ENCODE measurements at regions not wholly inside any gene's neighbourhood (a gene's known extent, or its start where the extent isn't known, plus 50 kb on each side); places are given as distances from the start of the nearest gene placed in this dataset.
A peak's percentile ranks its signal among the peaks of the same experiment; 100 is the strongest.
"Not testable (repeated sequence)": the region's sequence is repeated elsewhere in the genome, so short reads cannot be mapped to it uniquely, and the experiment has no call there.

DNA sequence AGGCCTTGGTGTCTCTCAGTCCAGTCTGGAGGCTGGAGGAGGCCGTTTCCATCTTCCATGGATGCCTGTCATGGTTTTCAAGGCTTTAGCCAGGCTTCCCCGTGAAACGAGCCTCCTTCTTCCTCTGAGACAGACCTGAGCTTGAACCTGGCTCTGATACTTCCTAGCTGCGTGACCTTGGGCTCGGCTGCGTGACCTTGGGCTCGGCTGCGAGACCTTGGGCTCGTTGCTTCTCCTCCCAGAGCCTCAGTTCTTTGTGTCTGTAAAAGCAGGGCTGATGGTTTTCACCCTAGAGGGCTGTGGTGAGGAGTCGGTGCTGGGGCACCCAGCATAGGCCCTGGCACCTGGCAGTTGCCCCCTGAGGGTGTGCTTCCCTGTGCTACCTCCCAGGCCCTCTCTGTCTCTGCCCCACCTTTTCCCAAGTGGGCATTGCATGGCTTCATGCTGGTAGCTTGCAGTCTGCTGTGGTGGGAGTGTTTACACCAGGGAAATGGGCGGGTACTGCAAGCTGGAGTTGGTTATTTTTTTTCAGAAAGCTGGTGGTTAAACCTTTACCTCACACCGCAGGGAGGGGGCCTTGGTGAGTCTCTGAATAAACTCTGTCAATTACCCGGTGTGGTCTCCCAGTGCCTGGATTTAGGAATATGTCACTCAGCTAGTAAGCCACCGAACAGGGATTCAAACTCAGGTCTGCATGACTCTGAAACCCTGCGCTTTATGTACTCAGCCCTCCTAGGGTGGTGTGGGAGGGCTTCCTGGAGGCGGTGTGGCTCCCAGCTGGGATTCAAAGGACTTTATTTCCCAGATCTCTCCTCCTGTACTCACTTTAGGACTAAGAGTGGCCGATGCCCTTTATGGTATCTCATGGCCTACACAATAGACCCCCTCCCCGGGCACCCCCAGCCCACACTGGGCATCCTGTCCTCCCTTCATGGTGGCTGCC is 129.0 kb upstream of the CIBAR2 start:
- no peak for DNase-seq

DNA sequence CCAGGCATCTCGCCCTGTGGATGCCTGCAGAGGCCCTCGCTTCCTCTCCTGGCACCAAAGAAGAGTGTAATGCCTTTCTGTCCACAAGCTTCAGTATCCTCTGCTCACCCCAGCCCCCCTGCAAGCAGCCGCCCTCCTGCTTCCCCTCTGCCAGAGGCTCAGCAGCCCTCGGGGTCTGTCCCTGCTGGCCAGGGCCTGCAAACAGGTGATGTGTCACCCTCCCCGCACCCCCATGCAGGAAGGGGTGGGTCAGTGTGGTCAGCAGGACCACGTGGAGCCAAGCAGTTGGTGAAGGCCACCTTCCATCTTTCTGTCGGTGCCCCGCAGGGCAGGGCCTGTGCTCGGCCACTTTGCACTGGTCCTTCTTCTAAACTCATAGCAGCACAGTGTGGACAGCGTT is 129.9 kb upstream of the CIBAR2 start:
- DNase-seq, result no peak

DNA sequence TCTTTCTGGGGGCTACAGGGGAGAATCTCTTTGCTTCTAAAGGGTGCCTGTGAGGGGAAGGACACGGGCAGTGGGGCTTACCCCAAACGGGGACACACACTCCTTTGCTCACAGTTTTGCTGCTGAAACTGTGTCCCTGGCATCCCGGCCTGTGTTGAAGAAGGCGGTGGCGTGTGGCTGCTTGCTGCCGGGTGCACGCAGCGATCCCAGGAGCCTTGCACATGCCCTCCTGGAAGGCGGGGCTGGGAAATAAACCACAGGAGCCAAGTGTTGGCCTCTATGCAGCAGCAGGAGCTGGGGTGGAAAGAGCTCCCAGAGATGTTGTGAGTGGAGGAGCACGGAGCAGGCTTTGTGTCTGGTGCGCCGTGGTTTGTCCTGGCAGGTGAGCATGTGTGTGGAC is 131.0 kb upstream of the CIBAR2 start:
- no peak for DNase-seq

DNA sequence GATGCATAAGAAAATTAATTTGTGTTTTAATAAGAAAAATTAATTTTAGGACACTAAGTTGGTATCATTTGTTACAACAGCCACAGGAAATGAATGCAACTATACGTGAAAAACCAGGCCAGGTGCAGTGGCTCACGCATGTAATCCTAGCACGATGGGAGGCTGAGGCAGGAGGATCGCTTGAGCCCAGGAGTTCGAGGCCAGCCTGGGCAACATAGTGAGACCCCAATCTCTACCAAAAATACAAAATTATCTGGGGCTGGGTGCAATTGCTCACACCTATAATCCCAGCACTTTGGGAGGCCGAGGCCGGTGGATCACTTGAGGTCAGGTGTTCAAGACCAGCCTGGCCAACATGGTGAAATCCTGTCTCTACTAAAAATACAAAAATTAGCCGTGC is 132.2 kb upstream of the CIBAR2 start:
- DNase-seq, result not testable (repeated sequence)

DNA sequence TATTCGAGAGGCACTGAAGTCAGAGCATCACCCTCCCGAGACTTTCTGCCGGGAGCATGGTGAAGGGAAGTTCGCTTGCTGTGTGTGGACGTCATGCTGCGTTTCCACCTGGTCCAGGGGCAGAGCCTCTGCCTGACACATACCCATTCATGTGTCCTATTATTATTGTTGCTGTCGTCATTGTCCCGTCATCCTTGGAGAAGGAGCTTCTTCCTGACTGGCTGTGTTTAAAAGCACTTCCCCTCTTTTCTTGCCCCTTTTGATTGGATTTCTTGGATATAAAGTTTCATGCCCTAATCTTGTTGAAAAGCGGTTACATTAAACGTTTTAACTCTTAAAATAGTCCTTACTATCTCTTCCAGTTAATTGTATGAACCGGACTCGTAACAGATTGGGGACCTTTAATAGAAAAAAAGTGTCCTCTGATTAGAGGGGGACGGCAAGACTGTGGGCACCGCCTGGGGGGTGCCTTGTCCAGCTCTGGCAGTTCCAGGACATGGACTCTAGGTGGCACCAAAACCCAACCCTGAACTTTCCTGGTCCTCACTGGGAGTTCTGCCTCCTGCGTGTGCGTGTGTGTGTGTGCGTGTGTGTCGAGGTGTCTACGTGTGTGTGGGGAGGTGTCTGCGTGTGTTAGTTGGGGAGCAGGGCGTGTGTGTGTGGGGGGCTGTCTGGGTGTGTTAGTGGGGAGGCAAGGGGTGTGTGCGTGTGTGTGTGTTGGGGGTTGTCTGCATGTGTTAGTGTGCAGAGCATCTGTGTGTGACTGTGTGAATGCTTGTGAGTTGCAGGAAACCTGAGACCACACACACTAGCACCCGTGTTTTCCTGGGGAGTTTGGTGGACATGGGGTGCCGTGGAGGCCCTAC is 133.3 kb upstream of the CIBAR2 start:
- no peak for DNase-seq

DNA sequence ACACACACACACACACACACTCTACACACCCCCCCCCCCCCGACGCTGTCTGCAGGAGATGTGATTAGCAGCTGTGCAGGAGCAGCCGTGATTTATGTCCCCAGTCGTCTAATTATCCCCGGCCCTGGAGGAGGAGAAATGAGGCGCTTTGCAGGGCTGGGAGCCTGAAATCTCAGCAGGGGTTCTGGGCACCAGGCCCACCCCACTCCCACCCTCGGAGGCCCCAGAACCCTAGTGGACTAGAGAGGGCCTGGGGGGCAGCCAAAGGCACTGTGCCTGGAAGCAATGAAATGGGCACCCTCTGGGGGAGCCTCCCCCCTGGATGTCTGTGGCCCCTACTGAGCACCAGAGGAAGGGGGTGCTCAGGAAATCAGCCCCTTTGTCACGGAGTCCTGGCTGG is 134.2 kb upstream of the CIBAR2 start:
- DNase-seq, result no peak

DNA sequence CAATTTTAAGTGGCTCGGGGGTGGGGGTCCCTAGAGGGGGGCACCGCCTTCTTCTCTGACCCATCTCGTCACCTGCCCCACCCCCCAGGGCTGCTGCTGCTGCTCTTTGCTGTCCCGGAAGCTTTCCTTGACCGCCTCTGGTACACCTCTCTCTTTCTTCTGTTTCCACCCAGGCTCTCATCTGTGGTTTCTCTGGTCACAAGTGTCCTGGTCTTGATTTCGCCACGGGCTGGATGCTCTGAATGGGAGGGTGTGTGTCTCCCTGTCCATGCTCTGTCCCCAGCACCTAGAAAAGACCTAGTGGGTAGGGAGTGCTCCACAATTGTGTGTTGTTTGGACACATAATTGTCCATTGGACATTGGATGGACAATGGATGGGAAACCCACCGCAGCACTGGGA is 134.7 kb upstream of the CIBAR2 start:
- DNase-seq, result no peak

DNA sequence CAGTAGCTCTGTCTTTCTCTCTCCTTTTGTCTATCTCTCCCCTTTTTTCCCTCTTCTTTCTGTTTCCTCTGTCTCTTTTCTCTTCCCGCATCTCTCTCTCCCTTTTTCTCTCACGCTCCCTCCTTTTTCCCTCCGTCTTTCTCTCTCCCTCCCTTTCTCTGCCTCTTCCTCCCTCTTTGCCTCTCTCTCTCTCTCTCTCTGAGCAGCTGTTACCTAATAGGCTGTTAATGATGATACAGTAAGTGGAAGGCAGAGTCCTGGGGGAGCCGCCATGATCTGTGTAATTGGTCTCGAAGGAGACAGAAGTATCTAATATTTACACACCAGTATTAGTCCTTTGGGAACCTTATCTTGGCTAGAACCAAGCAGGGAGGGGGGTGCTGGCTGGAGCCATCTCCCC is 136.1 kb upstream of the CIBAR2 start:
- DNase-seq, result no peak

DNA sequence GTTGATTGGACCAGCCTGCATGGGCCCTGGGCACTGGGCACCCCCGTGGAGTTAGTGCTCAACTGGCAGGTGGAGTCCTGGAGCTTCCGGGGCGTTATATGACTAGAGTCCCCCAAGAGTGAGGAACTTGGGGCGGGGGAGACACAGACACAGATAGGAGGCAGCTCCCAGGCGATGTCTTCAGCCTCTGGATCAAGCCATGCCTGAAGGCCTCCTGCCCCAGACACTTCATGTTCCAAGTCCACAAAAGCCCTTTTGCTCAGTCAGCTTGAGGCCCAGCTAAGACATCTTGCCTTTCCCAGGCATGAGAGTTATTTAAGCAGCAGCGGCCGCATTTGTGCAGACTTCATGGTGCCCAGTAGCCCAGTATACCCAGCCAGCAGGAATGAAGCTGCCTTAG is 136.6 kb upstream of the CIBAR2 start:
- DNase-seq, result no peak

DNA sequence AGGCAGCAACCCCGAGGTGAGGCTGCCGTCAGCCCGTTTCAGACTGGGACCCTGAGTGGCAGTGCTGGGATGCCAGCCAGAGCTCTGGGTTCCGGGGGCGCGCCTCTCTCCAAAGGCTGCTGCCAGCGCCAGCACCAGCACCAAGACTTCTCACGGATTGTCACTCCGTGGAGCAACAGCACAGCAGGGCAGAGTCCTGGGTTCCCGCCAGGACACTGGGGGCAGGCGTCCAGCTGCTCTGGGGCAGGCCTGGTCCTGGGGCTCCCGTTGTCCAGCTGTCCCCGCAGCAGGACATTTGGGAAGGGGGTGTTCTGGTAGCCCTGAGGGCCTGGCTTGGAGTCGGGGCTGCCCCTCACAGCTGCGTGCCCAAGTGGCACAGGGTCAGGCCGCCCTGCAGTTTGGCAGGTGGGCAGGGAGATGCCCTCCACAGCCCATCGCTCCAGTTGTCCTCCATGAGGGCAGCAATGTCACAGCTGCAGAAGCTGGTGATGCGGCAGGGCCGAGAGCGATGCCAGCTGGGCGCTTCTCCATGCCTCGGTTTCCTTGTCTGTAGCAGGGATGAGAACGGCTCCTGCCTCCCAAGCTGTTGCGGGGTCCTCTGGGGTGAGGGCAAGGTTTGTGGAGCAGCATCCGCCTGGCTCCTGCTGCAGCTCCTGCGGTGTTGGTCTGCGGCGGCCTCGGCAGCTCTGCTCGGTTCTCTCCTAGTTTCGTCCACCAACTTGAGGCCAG is 137.3 kb upstream of the CIBAR2 start:
- no peak for DNase-seq

DNA sequence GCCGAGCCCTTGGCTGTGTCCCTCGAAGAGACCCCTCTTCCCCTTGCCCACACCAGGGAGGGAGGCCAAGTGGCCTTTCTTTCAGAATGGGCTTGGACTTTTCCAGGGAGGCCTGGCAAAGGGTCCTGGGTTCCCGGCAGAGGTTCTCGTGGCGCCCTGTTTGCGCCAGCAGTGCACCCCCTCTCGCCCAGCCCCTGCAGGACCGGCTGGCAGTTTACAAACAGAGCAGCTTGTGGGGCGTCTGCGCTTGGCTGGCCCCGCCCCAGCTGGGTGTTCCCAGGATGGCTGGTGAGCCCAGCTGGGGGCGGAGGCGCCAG is 137.8 kb upstream of the CIBAR2 start:
- DNase-seq, result no peak

DNA sequence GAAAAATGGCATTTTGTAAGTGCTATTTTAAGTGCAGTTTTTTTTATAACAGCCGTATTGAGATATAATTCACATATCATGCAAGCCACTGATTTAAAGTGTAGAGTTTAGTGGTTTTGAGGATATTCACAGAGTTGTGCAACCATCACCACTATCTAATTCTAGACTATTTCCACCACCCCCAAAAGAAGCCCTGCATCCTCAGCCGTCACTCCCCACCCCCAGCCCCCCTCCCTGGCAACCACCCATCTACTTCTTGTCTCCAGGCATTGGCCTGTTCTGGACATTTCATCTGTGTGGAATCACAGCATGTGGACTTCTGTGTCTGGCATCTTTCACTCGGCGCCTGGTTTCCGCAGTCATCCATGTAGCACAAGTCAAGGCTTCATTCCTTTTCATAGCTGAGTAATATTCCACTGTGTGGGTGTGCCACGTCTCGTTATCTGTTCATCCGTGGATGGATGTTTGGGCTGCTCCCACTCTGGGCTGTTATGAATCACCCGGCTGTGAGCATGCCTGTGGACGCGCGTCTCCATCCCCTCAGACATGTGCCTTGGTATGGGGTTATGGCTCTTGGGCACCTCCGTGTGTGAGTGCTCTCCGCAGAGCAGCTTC is 138.4 kb upstream of the CIBAR2 start:
- DNase-seq, result no peak

DNA sequence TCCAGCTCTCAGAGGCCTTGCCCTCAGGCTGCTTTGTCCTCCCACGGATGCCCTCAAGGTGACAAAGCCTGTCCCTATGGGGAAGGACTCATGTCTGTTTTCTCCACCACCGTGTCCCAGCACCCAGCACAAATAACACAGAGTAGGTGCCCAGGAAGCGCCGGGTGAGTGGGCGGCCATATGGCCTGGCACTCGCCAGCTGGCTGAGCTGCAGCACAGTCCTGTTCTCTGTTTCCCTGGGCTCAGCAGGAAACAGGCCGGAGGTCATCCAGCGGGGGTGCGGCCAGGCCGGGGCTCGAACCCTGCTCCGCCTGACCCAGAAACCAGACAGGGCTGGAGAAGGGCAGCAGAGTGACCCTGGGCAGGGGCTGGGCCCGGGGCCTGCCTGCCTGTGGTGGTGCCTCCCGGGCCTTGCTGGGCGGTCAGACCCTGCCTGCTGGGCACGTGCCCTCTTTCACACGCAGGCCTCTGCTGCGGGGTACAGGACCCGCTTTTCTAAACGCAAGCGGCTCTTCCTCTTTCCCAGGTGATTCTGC is 139.0 kb upstream of the CIBAR2 start:
- DNase-seq, result no peak

DNA sequence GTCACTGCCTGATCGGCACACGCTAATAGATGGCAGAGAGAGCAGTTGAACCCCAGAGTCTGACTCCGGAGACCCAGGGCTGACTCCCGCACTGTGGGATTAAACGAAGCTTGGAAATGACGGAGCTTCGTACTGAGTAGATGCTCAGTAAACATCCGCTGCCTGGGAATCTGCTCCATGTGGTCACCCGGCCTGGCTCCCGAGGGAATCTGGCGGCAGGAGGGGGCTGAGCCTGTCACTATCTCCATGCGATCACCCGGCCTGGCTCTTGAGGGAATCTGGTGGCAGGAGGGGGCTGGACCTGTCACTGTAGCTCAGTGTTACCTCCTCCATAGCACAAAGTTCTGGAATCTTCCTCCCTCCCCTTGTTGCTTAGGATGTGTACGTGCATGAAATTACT is 139.7 kb upstream of the CIBAR2 start:
- DNase-seq, result no peak

DNA sequence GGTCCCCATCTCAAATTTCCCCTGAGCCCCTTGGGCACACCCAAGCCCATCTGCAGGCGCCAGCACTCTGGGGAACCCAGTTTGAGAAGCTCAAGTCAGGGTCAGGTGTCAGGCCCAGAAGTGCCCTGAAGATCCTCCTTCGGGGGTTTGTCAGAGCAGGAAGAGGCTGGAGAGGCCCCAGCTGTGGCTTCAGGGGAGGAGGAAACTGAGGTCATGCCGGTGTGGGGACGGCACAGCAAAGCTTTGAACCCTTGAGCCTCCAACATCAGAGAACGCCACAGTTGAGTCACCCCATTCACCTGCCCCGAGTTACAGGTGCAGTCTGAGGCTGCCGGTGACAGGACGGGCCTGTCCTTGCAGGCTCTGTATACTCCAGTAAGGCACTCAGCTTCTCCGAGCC is 140.2 kb upstream of the CIBAR2 start:
- no peak for DNase-seq

DNA sequence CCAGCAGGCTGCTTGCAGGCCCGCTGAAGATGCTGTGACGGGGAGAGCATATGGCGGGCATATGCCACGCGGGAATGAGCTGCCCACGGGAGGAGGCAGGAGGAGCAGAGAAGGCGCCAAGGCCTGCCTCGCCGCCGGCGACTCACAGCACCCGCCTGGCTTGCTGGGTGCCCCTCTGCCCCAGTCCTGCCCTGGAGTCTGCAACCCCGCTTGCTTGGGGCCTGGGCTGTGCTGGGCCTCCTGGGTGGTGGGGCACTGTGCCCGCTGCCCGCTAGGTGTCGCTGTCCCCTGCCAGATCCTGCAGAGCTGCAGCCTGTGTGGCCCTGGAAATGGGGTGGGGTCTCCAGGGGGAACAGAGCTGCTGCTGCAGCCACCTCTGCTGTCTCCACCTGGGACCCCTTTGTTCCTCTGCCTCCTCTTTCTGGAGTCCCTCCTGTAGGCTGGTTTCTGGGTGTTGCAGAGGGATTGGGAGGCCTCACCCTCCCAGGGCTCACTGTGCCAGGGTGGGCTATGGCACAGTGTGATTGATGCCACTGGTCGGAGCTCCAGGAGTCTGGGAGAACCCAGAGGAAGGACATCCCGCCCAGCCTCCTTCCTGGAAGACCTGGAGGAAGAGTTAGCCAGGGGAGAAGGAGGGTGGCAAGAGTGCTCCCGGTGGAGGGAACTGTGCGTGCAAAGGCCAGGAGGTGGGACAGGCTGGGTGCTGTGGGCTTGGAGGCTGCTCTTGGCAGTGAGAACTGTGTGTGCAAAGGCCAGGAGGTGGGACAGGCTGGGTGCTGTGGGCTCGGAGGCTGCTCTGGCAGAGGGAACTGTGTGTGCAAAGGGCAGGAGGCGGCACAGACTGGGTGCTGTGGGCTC is 141.0 kb upstream of the CIBAR2 start:
- peak; percentile 32 for DNase-seq

DNA sequence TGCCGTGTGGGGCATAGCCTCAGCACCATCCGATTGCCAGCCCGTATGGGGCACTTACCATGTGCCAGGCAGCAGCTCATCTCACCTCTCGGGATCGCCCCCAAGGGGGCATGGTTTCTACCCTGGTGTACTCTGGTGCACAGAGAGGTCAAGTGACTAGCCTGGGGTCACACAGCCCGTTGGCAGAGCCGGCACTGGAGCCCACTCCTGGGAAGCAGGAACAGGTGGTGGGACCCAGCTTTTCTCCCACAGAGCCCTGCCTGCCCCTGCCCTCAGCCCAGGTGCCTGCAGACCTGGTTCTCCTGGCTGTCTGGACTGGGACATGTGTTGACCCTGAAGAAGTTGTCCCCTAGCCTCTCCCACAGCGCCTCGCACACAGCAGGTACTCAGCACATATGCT is 141.8 kb upstream of the CIBAR2 start:
- DNase-seq, result no peak

DNA sequence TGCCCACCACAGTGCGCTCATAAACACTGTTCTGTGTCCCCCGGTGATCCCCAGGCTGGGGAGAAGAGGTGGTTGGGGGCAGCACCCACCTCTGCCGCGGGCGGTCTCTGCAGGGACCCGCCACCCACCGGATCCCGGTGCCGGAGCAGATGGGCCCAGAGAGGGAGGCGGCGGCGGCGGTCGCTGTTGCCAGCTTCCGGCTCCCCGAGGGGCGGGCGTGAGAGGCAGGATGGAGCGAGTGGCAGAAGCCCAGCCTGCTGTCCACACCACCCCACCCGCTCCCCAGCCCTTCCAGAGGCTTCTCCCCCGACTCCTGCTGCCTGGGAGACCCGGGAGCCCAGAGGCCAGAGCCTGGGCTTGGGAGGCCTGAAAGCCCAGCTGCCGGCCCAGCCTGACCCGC is 142.6 kb upstream of the CIBAR2 start:
- DNase-seq, result no peak

DNA sequence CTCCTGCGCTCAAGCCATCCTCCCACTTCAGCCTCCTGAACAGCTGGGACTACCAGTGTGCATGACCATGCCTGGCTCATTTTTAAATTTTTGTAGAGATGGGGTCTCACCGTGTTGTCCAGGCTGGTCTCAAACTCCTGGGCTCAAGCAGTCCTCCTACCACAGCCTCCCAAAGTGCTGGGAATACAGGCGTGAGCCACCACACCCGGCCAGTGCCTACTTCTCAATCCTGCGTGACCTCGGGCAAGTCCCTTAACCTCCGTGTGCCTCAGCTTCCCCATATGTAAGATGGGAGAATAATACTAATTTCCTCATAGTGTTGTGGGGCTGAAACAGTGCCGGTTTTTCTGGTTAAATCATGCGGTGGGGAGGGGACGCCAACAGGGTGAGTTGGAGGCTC is 143.5 kb upstream of the CIBAR2 start:
- no peak for DNase-seq

DNA sequence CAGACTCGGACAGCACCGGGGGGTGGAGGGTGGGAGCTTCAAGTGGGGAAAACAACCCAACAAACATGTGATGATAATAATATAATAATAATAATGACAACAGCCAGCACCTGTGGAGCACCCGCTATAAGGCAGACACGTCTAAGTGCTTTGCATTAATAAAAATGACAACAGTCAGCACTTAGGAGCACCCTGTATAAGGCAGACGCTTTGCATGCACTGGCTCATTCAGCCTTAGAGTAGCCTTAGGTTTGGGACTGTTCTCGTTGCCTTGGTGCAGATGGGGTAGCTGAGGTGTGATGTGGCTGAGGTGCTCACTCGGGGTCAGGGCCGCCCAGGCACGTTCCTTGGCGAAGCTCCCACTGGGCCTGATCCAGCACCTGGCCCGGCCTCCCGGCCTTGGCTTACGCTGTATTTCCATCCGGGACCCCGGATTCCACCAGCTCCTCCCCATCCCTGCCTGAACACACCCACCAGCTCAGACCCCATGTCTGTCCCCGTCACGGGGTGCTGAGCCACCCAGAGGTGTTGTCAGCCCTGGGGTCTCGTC is 144.0 kb upstream of the CIBAR2 start:
- no peak for DNase-seq

DNA sequence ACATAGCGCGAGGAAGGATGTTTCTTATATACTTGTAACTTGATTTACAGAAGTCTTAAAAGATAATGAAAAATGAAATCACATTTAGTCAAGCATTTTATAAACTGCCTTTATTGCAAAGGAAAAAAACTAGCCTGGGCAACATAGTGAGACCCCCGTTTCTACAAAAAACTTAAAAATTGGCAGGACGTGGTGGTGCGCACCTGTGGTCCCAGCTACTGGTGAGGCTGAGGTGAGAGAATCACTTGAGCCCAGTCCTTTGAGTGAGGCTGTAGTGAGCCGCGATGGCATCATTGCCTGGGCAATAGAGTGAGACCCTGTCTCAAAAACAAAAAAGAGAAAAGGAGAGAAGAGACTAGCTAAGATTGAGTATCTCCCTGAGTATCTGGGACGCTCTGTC is 145.2 kb upstream of the CIBAR2 start:
- no peak for DNase-seq

Data from activated gamma-delta T cell (primary cell).